Neuron (in vitro differentiated cells): ENCODE measurements at regions not wholly inside any gene's neighbourhood (a gene's known extent, or its start where the extent isn't known, plus 50 kb on each side); places are given as distances from the start of the nearest gene placed in this dataset.
"Not testable (repeated sequence)": the region's sequence is repeated elsewhere in the genome, so short reads cannot be mapped to it uniquely, and the experiment has no call there.

Source experiments
- H2AFZ ChIP-seq: one replicate; pipeline ENCODE4 v1.6.1; 2013; ENCODE audit warnings: low read depth, mild to moderate bottlenecking, inconsistent platforms, low read length, moderate library complexity
- H3K27me3 ChIP-seq: one replicate; pipeline ENCODE4 v1.6.1; 2013; ENCODE audit warnings: low read length; ENCODE audit not compliant: insufficient read depth
- H3K36me3 ChIP-seq: one replicate; pipeline ENCODE4 v1.6.1; 2013; ENCODE audit warnings: low read length; ENCODE audit not compliant: insufficient read depth
- H3K4me1 ChIP-seq: one replicate; pipeline ENCODE4 v1.6.1; 2013; ENCODE audit warnings: low read length; ENCODE audit not compliant: insufficient read depth
- H3K4me3 ChIP-seq: 2 replicates; pipeline ENCODE4 v1.5.1; 2013; ENCODE audit warnings: mild to moderate bottlenecking, low read length, moderate library complexity
- H3K9me3 ChIP-seq: one replicate; pipeline ENCODE4 v1.6.1; 2013; ENCODE audit warnings: low read length

DNA sequence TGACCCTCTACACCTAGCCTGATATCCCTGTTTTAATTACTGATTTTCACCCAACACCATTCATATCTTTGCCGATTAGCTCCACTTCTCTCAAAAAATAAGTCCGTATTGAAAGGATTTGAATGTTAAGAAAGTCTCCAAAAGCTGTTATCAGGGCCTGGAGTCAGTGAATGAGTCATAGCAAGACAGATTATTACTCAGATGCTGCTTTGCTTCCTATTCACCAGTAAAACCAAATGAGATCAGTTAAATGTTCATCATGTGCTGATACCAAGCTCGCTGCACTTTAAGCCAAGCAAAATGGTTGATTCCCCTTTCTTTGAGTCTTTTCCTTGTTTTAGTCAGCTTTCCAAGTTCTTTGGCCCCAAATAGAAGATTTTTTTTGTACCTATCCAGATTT, 228.4 kb downstream of the FAT3 start:
- H3K36me3 ChIP-seq = no peaks in the 10 kb centered on the region
- no peak overlapping the region for H2AFZ ChIP-seq
- no peaks in the 10 kb centered on the region for H3K27me3 ChIP-seq
- H3K4me1 ChIP-seq = peaks cover 6% of the 10 kb centered on the region
- H3K4me3 ChIP-seq = no peak overlapping the region
- no peaks in the 10 kb centered on the region for H3K9me3 ChIP-seq

DNA sequence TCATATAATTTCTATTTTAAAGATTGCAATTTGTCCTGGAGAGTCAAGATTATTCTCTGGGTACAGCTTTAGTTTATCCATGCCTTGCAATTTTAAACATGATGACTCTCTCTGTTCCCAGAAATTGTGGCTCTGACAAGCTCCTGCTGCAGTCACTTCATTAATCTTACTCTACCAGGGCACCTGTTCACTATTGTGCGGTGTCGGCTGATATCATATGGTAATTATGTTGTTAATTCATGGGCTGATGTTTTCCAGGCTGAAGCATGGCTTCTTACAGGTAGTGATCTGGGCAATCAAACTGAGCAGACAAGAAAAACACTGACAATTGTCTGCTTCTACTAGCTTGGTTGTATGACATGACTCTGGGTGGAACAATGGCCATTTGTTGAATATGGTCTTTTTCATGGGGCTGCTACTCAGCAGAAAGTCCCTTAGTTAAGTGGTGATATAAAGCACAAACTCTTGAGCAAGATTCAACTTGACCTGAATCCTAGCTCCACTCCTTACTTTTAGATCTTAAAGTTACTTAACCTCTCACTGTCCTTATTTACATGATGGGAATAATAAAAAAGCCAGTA, 230.7 kb downstream of the FAT3 start:
- H3K4me1 ChIP-seq = peaks cover 21% of the 10 kb centered on the region
- H3K4me3 ChIP-seq = no peak overlapping the region
- no peaks in the 10 kb centered on the region for H3K36me3 ChIP-seq
- H3K27me3 ChIP-seq = no peaks in the 10 kb centered on the region
- peaks cover 5% of the 10 kb centered on the region for H3K9me3 ChIP-seq
- no peak overlapping the region for H2AFZ ChIP-seq

DNA sequence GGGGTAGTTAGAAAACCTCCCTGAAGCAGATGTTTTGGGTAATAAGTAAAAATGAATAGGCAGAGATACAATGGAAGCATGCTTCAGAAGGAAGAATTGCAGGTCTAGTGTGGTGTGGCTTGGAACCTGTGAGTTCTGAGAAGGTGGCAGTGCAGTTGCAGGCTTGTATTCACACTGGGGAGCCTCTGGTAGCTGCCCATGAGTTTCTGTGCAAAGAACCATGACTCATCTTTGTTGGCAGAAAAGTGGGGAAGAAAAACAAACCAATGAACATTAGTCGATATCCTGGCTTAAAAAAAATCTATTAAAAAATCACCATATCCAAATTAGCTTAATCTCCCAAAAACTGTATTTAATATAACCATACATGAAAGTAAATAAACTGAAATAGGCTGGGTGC, 232.6 kb downstream of the FAT3 start:
- Histone ChIP-seq H3K27me3 (no peaks in the 10 kb centered on the region), H3K9me3 (peaks cover 5% of the 10 kb centered on the region), H3K4me3 (no peak overlapping the region), H2AFZ (no peak overlapping the region), H3K4me1 (peaks cover 25% of the 10 kb centered on the region), H3K36me3 (no peaks in the 10 kb centered on the region)

DNA sequence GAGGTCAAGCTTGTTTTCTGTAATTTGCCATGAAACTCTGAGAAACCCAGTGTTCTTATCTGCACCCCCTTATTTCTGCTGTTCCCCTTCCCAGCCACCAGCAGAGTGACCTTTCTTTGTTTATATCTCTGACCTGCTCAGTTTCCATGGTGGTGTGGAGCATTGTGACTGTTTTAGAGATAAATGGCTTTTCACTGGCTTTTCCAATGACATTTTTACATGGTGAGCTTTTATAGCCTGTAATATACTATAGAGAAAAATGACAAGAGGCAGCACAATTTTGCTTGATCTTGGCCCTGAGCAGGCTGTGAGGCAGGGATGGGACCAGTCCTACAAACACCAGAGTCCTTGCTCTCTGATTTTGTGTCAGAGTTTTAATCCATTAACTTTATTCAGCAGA, 233.9 kb downstream of the FAT3 start:
- Histone ChIP-seq H3K27me3 (no peaks in the 10 kb centered on the region), H3K4me3 (no peak overlapping the region), H3K4me1 (peaks cover 25% of the 10 kb centered on the region), H3K9me3 (peaks cover 5% of the 10 kb centered on the region), H3K36me3 (no peaks in the 10 kb centered on the region), H2AFZ (no peak overlapping the region)

DNA sequence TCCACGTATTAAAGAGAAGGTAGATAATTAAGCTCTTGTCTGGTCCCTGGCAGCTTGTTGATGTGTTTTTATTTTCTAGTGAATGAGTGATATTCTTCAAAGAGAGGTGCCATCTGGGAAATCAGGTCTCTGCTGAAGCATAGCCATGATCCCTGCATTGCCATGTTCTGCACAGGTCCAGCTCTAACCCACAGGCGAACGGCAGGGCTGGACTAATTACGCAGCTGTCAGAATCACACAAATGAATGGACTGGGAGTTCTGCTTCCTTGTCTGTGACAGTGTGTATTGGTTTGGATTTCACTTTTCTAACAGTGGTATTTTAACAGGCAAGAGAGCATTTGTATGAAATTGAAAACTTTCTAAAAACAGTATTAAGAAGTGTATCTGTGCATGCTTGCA, 235.6 kb downstream of the FAT3 start:
- Histone ChIP-seq H3K27me3 (no peaks in the 10 kb centered on the region), H3K9me3 (peaks cover 5% of the 10 kb centered on the region), H3K4me3 (no peak overlapping the region), H2AFZ (no peak overlapping the region), H3K4me1 (peaks cover 24% of the 10 kb centered on the region), H3K36me3 (no peaks in the 10 kb centered on the region)

DNA sequence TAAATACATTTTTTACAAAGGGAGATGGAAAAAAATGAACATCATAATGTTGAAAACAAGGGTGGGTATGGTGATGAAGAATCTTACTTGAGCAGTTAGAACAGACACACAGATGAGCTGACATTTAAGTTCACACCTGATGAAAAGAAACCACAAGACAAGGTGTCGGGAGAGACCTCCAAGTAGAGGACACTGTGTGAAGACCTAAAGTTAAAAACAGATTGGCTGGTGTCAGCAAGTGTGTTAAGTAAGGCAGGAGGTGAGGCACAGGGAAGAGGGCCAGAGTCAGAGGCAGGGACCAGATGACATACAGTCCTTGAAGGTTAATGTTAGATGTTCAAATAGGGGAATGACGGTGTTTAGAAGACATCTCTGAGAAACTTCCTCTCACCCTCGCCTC, 236.8 kb downstream of the FAT3 start:
- Histone ChIP-seq H3K4me3 (no peak overlapping the region), H2AFZ (no peak overlapping the region), H3K4me1 (peaks cover 22% of the 10 kb centered on the region), H3K9me3 (peaks cover 5% of the 10 kb centered on the region), H3K36me3 (no peaks in the 10 kb centered on the region), H3K27me3 (no peaks in the 10 kb centered on the region)

DNA sequence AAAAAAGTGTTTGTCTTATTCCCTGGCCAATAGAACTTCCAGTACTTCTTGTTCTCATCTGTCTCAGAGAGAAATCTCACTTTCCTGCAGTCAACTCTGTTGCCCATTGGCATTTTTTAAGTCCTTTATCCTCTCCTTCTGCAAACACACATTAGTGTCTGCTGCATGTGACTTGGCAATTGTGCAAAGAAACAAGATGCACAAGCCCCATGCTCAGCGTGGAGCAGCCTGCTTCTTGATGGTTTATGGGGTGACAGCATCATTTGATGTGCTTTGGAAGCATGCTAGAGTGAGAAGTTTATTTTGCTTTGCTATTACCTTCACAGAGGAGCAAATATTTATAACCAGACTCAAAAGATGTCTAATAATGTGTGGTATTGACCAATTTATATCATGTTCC, 238.2 kb downstream of the FAT3 start:
- Histone ChIP-seq H3K4me3 (no peak overlapping the region), H2AFZ (no peak overlapping the region), H3K9me3 (peaks cover 5% of the 10 kb centered on the region), H3K27me3 (no peaks in the 10 kb centered on the region), H3K4me1 (peaks cover 21% of the 10 kb centered on the region), H3K36me3 (no peaks in the 10 kb centered on the region)

DNA sequence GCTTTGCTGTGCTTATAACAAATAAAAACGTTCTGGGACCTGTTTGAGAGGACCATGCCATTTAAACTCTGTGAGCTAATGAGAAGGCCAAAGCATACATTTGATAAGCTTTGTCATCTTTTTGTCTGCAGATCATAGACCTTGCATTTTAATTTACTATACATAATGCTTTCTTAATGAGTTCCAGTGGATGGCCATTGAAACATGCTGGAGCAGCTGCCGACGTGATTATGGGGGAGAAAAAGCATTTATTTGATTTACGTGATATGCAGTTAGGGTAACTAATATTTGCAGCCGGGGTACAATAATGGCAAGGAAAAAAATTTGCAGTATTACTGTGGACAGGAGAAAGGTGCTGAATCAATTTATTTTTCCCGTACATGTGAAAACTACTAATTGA, 240.2 kb downstream of the FAT3 start:
- no peak overlapping the region for H2AFZ ChIP-seq
- H3K4me3 ChIP-seq = no peak overlapping the region
- no peaks in the 10 kb centered on the region for H3K27me3 ChIP-seq
- H3K36me3 ChIP-seq = no peaks in the 10 kb centered on the region
- no peaks in the 10 kb centered on the region for H3K9me3 ChIP-seq
- H3K4me1 ChIP-seq = peaks cover 6% of the 10 kb centered on the region

DNA sequence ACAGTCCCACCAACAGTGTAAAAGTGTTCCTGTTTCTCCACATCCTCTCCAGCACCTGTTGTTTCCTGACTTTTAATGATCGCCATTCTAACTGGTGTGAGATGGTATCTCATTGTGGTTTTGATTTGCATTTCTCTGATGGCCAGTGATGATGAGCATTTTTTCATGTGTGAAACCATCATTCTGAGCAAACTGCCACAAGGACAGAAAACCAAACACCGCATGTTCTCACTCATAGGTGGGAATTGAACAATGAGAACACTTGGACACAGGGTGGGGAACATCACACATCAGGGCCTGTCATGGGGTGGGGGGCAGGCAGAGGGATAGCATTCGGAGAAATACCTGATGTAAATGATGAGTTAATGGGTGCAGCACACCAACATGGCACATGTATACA, 240.8 kb downstream of the FAT3 start:
- not testable (repeated sequence) for H2AFZ ChIP-seq, H3K4me1 ChIP-seq, H3K36me3 ChIP-seq, H3K27me3 ChIP-seq, H3K4me3 ChIP-seq, H3K9me3 ChIP-seq

DNA sequence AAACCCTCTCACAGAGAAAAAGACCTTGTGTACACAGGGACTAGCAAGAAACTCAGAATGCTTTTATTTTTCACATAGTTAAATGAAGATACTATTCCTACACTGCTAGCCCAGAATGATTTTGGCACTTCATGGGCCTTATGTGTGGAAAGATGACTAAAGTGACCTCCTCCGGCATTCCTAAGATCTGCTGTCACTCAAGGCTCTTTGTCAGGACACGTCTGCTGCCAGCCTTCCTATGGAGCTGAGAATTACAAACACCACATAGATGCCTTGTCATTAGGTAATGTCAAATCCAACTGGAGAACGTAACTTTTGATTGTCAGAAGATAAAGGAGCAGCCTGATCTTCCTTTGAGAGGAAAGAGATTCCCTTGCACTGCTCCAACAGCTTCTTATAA, 249.1 kb downstream of the FAT3 start:
- no peaks in the 10 kb centered on the region for H3K27me3 ChIP-seq
- H3K9me3 ChIP-seq = no peaks in the 10 kb centered on the region
- H3K4me1 ChIP-seq = peaks cover 25% of the 10 kb centered on the region
- H3K4me3 ChIP-seq = no peak overlapping the region
- H2AFZ ChIP-seq = no peak overlapping the region
- H3K36me3 ChIP-seq = no peaks in the 10 kb centered on the region

DNA sequence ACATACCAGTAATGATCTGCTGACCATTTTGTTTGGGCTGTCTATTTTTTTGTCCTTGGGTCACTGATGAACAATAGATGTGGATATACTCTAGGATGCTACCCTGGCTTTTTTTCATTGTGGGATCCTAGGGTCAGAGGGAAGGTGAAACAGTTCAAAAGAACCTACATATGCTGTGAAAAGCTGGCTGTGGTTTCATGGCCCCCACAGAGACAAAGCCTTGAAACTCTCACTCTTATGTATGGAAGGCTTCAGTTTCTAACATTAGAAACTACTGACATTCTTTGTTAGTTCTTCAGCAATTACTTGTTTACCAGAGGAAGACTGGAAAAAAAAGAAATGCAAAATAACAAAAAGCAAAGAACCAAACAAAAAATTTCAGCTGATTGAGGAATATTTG, 250.7 kb downstream of the FAT3 start:
- no peak overlapping the region for H2AFZ ChIP-seq
- H3K4me3 ChIP-seq = no peak overlapping the region
- no peaks in the 10 kb centered on the region for H3K27me3 ChIP-seq
- H3K9me3 ChIP-seq = no peaks in the 10 kb centered on the region
- H3K36me3 ChIP-seq = peaks cover 2% of the 10 kb centered on the region
- H3K4me1 ChIP-seq = peaks cover 25% of the 10 kb centered on the region

DNA sequence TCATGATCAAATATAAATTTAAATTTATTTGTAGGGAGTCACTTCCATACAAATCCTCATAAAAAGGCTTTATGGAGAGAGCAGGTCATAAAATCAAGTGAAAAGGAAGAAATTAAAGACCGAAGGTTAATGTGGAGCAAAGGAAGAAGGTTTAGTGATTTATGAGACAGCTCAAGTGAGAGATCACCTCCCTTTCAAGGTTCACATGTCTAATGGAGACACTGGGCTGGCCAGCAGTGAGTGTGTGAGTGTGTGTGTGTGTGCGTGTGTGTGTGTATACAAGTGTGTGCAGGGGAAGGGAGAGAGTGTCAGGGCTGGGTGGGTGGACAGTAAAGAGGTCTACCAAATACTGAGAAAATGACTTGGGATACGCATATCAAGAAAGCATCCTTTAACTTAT, 251.2 kb downstream of the FAT3 start:
- peaks cover 25% of the 10 kb centered on the region for H3K4me1 ChIP-seq
- H3K9me3 ChIP-seq = no peaks in the 10 kb centered on the region
- no peaks in the 10 kb centered on the region for H3K27me3 ChIP-seq
- no peak overlapping the region for H2AFZ ChIP-seq
- H3K4me3 ChIP-seq = no peak overlapping the region
- peaks cover 4% of the 10 kb centered on the region for H3K36me3 ChIP-seq

DNA sequence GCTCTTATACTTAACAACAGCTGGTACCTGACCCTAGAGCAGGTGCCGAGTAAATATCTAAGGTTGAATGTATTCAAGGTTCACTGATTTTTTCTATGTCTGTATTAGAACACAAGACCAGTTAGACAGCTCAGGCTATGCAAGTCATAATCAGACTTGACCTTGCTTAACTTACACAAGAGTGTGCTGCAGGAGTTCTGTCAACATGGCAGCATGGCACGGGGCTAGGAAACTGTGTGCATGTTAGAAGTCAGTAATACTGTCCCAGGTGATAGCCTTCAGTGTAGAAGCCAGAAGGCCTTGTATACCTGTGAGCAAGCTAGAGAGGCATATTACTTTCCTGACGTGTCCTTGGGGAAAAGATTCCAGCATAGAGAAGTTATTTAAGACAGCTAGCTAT, 253.1 kb downstream of the FAT3 start:
- peaks cover 4% of the 10 kb centered on the region for H3K36me3 ChIP-seq
- no peaks in the 10 kb centered on the region for H3K9me3 ChIP-seq
- H3K4me1 ChIP-seq = peaks cover 25% of the 10 kb centered on the region
- H3K4me3 ChIP-seq = no peak overlapping the region
- no peaks in the 10 kb centered on the region for H3K27me3 ChIP-seq
- H2AFZ ChIP-seq = no peak overlapping the region

DNA sequence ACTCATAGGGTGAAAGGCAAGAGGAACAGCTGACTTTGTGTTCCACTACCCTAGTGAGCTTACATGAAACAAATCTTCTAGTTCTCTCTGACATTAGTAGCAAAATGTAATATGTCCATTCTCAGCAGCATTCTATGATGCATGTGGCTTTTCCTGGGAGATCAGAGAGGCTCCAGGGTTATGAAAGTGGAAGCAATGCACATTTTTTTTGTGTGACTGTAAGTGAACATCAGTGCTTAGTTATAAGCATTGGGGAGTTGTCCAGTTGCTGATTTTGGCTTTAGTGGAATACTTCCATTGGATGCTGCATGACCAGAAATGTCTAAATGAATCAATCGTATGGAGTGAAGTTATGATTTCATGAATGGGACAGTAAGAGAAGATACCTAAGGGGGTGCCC, 255.9 kb downstream of the FAT3 start:
- H3K36me3 ChIP-seq = peaks cover 4% of the 10 kb centered on the region
- H3K27me3 ChIP-seq = no peaks in the 10 kb centered on the region
- H3K4me1 ChIP-seq = peaks cover 9% of the 10 kb centered on the region

More for the DNA sequence above, 255.9 kb downstream of the FAT3 start:
- Histone ChIP-seq H2AFZ (no peak overlapping the region), H3K9me3 (no peaks in the 10 kb centered on the region), H3K4me3 (no peak overlapping the region)
